Activated T-cell treated with anti-CD3 and anti-CD28 coated beads for 1 hour (primary cell): ENCODE measurements at regions not wholly inside any gene's neighbourhood (a gene's known extent, or its start where the extent isn't known, plus 50 kb on each side); places are given as distances from the start of the nearest gene placed in this dataset.
"Not testable (repeated sequence)": the region's sequence is repeated elsewhere in the genome, so short reads cannot be mapped to it uniquely, and the experiment has no call there.

Experiments
- DNase-seq: peaks from one replicate; pipeline ENCODE4 v3.0.0-alpha.2; 2020; ENCODE audit warnings: low read depth

- no peak for DNase-seq
Measured at GRCh38 chr12:75641031-75641780, 129.8 kb upstream of the KRR1 start.

GRCh38 chr12:75638792-75639191, 127.4 kb upstream of the KRR1 start:
- no peak for DNase-seq

GRCh38 chr12:75636607-75637006, 125.2 kb upstream of the KRR1 start:
- no peak for DNase-seq

GRCh38 chr12:75635606-75636444, 124.4 kb upstream of the KRR1 start:
- no peak for DNase-seq

GRCh38 chr12:75634244-75635222, 123.1 kb upstream of the KRR1 start:
- no peak for DNase-seq

- no peak for DNase-seq
Measured at GRCh38 chr12:75633789-75634188, 122.4 kb upstream of the KRR1 start.

- no peak for DNase-seq
Measured at GRCh38 chr12:75632442-75632841, 121.0 kb upstream of the KRR1 start.

GRCh38 chr12:75631831-75632230, 120.4 kb upstream of the KRR1 start:
- no peak for DNase-seq

- no peak for DNase-seq
Measured at GRCh38 chr12:75630091-75630490, 118.7 kb upstream of the KRR1 start.

- no peak for DNase-seq
Measured at GRCh38 chr12:75628916-75629315, 117.5 kb upstream of the KRR1 start.

- no peak for DNase-seq
Measured at GRCh38 chr12:75628511-75628910, 117.1 kb upstream of the KRR1 start.

- no peak for DNase-seq
Measured at GRCh38 chr12:75623631-75624154, 112.3 kb upstream of the KRR1 start.

GRCh38 chr12:75622492-75622891, 111.1 kb upstream of the KRR1 start:
- DNase-seq, result no peak

- not testable (repeated sequence) for DNase-seq
Measured at GRCh38 chr12:75614396-75614795, 103.0 kb upstream of the KRR1 start.

GRCh38 chr12:75613981-75614380, 102.6 kb upstream of the KRR1 start:
- no peak for DNase-seq

- no peak for DNase-seq
Measured at GRCh38 chr12:75611041-75611440, 99.6 kb upstream of the KRR1 start.

- DNase-seq, result no peak
Measured at GRCh38 chr12:75606956-75607355, 95.5 kb upstream of the KRR1 start.

- DNase-seq, result no peak
Measured at GRCh38 chr12:75606151-75606550, 94.7 kb upstream of the KRR1 start.

- DNase-seq, result no peak
Measured at GRCh38 chr12:75603475-75603874, 92.1 kb upstream of the KRR1 start.

GRCh38 chr12:75602106-75602505, 90.7 kb upstream of the KRR1 start:
- no peak for DNase-seq

GRCh38 chr12:75600146-75600545, 88.7 kb upstream of the KRR1 start:
- DNase-seq, result no peak

- no peak for DNase-seq
Measured at GRCh38 chr12:75599061-75599460, 87.7 kb upstream of the KRR1 start.
